GM21786 (cell line): ENCODE measurements at regions not wholly inside any gene's neighbourhood (a gene's known extent, or its start where the extent isn't known, plus 50 kb on each side); places are given as distances from the start of the nearest gene placed in this dataset.

Experiments
- ATAC-seq: cut with Tn5 transposase; IDR thresholded peaks from one replicate; pipeline ENCODE4 v1.9.1; 2021; ENCODE audit not compliant: unreplicated experiment

- no peak for ATAC-seq
Measured at GRCh38 chr5:158485047-158485446, 614.7 kb downstream of the EBF1 start.

GRCh38 chr5:158484150-158484549 lies 615.6 kb downstream of the EBF1 start:
- no peak for ATAC-seq

GRCh38 chr5:158483281-158483860 lies 616.3 kb downstream of the EBF1 start:
- no peak for ATAC-seq

- no peak for ATAC-seq
Measured at GRCh38 chr5:158482125-158482524, 617.6 kb downstream of the EBF1 start.

- ATAC-seq = no peak
Measured at GRCh38 chr5:158478139-158478538, 619.2 kb upstream of the CLINT1 start.

- no peak for ATAC-seq
Measured at GRCh38 chr5:158477214-158477613, 618.3 kb upstream of the CLINT1 start.

GRCh38 chr5:158473016-158473635 lies 614.2 kb upstream of the CLINT1 start:
- ATAC-seq = no peak

GRCh38 chr5:158471535-158471924 lies 612.6 kb upstream of the CLINT1 start:
- no peak for ATAC-seq

GRCh38 chr5:158470764-158471534 lies 612.0 kb upstream of the CLINT1 start:
- no peak for ATAC-seq

- ATAC-seq = no peak
Measured at GRCh38 chr5:158468444-158468843, 609.5 kb upstream of the CLINT1 start.

GRCh38 chr5:158466191-158466590 lies 607.2 kb upstream of the CLINT1 start:
- no peak for ATAC-seq

GRCh38 chr5:158465086-158465972 lies 606.4 kb upstream of the CLINT1 start:
- no peak for ATAC-seq

- no peak for ATAC-seq
Measured at GRCh38 chr5:158464383-158464782, 605.4 kb upstream of the CLINT1 start.

- no peak for ATAC-seq
Measured at GRCh38 chr5:158463938-158464337, 605.0 kb upstream of the CLINT1 start.

GRCh38 chr5:158463188-158463587 lies 604.2 kb upstream of the CLINT1 start:
- no peak for ATAC-seq

- ATAC-seq = no peak
Measured at GRCh38 chr5:158462349-158463114, 603.6 kb upstream of the CLINT1 start.

- ATAC-seq = no peak
Measured at GRCh38 chr5:158461240-158461854, 602.4 kb upstream of the CLINT1 start.

- ATAC-seq = no peak
Measured at GRCh38 chr5:158458086-158458485, 599.1 kb upstream of the CLINT1 start.

- no peak for ATAC-seq
Measured at GRCh38 chr5:158456756-158457155, 597.8 kb upstream of the CLINT1 start.

- no peak for ATAC-seq
Measured at GRCh38 chr5:158456241-158456640, 597.3 kb upstream of the CLINT1 start.
